ENCODE measurements at regions not wholly inside any gene's neighbourhood (a gene's known extent, or its start where the extent isn't known, plus 50 kb on each side); places are given as distances from the start of the nearest gene placed in this dataset.
"Not testable (repeated sequence)": the region's sequence is repeated elsewhere in the genome, so short reads cannot be mapped to it uniquely, and the experiment has no call there.

DNA sequence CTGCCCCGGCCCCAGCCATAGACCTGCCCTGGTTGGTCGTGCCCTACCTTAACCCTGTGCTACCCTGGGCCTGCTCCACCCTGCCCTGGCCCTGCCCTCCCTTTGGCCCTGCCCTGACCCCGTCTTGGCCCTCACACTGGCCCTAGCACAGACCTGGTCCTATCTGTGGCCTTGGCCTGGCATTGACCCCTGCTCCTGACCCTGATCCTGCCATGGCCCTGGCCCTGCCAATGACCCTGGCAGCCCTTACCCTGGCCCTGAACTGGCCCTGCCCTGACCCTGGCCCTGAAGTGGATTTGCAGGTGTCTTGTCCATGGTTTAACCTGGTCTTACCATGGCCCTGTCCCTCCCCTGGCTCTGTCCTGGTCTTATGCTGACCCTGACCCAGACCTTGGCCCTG is 1894.1 kb downstream of the FOXD4L5 start:
- TF ChIP-seq, protein P1, sequence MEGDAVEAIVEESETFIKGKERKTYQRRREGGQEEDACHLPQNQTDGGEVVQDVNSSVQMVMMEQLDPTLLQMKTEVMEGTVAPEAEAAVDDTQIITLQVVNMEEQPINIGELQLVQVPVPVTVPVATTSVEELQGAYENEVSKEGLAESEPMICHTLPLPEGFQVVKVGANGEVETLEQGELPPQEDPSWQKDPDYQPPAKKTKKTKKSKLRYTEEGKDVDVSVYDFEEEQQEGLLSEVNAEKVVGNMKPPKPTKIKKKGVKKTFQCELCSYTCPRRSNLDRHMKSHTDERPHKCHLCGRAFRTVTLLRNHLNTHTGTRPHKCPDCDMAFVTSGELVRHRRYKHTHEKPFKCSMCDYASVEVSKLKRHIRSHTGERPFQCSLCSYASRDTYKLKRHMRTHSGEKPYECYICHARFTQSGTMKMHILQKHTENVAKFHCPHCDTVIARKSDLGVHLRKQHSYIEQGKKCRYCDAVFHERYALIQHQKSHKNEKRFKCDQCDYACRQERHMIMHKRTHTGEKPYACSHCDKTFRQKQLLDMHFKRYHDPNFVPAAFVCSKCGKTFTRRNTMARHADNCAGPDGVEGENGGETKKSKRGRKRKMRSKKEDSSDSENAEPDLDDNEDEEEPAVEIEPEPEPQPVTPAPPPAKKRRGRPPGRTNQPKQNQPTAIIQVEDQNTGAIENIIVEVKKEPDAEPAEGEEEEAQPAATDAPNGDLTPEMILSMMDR (conservative IDR thresholded peaks at IDR 0.05; ENCODE audit: low read depth, low read length) = not testable (repeated sequence)
- not testable (repeated sequence) for TF ChIP-seq EZH2 (IDR thresholded peaks at IDR 0.05; ENCODE audit: low read length, unreplicated experiment)
